NCI-H1436 (cell line): ENCODE measurements at regions not wholly inside any gene's neighbourhood (a gene's known extent, or its start where the extent isn't known, plus 50 kb on each side); places are given as distances from the start of the nearest gene placed in this dataset.

ENCODE experiments used
- DNase-seq: peaks from one replicate; lab custom pipeline; 2025; lab: John Stamatoyannopoulos, UW

DNA sequence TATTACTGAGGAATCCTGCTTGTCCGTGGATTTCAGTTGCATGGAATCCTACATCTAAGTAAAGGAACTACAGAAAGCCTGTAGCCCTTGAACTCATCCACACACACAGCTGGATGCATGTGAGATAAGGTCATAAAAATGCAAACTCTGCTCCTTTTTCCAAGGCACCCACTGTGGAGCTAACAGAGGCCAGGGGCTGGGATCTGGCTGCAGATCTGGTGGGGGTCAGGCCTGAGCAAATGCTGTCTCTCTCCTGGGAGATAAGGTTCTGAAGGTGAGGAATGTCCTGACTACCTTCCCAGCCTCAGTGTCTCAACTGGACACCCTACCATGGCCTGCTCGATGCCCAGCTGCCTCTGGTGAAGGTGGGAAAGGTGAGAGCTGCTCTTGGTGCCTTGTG lies 321.5 kb downstream of the LRFN2 start:
- no peak for DNase-seq

DNA sequence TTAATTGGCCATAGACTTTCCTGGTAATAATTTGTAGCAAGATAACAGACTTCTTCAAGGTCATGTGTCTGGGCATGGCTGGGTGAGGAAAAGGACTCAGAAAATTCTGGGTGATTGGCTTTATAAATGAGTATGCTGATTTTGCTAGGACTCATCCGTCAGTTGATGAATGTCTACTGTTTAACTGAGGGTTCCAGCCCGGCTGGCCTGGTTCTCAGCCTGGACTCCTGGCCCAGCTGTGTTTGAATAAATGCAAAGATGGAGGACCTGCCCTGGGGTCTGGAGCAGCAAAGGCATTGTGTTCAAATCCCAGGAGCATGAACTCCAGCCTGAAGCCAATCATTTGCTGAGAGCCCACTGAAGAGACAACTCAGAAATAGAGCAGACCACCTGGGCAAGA lies 323.2 kb downstream of the LRFN2 start:
- no peak for DNase-seq

DNA sequence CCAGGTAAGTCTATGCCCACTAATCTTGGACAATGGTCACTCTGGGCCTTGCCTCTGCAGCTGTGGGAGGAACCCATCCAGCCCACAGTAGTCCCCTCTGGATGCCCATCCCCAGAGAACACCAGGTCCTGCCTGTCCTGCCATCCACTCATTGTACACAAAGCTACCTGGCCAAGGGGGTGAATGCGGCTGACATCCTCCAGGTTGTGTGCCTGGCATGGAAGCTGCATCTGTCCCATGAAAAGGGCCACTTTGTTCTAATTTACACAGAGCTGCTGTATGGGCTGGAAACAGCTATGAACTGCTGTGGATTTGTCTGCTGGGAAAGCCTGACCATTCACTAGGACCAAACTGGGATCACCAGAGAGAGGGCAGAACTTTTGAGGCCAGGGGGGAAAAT lies 324.8 kb downstream of the LRFN2 start:
- DNase-seq = no peak

DNA sequence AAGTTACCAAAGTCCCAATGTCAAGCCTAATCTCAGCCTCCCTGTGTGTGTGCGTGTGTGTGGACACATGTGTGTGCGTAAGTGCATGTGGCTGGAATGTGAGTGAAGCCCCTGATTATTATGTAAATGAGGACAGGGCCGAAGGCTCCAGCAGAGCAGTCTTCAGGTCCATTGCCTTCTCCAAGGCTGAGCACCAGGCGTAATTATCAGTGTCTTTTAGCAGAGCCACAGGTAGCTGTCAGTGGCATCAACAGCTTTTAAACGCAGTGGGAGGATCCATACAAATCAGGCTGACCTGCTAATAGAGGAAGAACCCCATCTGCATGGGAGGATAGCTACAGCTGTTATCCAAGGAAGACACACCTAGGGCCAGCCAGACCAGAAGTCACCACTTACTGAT lies 324.3 kb upstream of the MOCS1 start:
- no peak for DNase-seq

DNA sequence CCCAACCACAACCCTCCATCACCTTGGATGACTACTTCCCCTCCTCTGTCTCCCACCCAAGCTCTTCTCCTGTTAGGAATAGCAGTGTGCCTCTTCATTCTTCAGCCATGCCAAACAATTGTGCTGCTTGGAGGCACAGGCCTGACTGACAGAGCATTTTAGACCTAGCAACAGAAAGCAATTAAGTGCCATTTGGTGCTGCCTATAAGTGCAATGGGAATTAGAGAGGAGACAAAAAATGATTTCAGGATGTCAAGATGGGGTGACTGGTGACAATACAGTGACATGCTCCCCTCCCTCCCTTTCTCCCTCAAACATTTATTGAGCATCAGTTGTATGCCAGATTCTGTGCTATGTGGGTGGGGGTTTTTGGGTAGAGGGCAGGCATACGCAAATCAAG lies 322.6 kb upstream of the MOCS1 start:
- DNase-seq = peak; percentile 35

DNA sequence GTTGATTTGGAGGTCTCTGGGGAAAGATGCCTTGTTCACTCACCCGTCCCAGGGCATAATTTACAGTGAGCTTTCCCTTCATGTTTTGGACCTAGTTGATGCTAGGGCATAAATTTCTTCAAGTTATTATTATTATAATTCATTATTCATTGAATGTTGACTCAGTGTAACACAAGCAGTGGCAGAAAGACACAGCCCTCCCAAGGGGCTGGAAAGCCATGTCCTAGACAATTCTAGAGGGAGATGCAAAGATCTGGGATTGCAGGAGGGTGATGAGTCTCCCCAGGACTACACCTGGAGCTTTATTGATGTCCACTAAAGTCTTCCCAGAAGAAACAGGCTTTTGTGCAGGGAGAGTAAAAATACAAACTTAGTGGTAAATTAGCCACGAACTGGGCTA lies 322.0 kb upstream of the MOCS1 start:
- no peak for DNase-seq

DNA sequence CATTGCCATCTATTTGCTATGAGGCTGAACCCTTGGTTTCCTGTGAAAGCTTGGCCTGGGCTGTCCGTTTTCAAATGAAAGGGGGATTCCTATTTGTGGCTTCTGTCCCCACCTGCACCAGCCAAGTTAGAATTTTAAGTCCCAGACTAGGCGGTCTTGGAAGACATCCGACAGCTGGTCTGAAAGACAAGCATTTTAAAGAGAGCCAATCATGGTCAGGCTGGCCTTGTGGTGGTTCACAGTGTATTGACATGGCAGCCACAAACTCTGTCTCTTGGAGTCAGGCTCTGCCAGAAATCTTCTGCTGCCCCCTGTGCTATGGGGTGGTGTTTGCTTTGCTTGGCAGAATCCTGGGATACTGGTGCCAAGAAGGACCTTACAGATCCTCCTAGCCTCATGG lies 319.2 kb upstream of the MOCS1 start:
- no peak for DNase-seq

DNA sequence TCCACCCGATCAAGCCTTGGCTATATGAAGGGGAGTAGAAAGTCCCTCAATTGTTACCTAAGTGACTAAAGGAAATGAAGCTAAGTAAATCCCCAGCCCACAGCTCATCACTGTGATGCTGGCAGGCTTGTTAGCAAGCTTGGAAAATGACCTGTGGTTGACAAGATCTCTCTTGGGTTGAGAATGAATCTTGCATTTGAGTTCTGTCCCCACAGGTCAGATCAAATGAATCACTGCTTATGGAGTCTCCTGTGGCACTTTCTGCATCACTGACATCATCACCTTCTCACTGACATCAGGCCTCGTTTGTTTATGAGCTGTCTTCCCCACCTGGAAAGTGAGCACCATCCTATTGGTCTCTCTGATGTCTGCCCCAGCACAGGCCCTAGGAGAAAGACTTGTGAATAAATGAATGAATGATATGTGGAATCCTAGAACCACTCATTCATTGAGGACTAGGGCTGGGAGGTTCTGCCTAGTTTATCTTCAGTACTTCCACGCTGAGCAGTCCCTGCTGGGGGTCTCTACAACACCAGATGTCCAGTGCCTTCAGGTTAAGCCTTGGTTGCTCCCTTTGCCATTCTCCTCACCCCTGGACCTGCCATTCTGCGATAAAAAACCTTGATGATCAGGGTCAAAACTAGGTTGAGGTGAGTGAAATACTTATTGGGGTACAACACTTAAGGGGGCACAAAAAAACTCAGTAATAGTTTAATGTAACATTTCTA lies 318.4 kb upstream of the MOCS1 start:
- DNase-seq = no peak

DNA sequence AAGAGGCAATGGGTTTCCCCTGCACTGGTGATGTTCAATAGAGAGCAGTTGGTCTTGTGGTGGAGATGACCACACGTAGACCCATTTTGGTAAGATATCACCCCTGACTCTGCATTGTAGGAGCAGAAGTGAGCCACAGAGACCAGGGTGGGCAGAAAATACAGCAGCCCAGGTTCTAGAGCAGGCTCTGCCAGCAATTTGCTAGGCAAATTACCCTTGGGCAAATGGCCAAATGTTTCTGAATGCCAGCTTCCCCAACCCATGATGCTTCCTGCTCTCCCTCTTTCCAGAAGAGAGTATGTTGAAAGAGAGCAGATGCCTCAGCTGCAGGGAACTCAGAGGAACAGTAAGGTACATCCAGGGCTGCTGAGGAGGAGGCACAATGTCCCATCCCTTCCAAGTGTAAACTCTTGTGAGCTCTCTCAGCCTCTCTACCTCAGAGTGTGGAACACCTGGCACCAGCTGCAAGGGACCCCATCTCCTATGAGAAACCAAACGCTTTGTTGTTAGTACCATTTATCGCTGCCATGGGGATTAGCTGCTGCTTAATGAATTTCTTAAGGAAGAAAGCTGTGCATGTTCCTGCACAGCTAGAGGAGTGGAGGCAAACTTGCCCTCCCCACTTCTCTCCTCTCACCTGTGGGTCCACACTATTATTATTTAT lies 317.5 kb upstream of the MOCS1 start:
- peak; percentile 69 for DNase-seq

DNA sequence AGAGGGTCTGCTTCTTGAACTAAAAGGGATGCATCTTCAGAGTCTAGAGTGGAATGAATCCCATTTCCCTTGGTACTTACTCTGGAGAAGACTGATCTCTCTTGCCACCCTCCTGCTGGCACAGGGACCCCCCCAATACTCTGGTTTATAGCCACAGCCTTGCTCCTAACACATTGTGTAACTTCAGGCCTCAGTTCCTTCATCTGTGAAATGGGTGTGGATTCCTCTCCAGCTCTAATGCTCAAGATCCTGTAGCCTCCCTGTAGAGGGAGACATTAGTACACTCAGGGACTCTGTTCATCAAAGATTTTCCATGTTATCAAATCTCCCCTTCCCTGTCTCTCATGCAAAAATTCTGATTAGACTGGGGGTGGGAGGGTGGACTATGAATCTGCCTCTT lies 315.7 kb upstream of the MOCS1 start:
- no peak for DNase-seq

DNA sequence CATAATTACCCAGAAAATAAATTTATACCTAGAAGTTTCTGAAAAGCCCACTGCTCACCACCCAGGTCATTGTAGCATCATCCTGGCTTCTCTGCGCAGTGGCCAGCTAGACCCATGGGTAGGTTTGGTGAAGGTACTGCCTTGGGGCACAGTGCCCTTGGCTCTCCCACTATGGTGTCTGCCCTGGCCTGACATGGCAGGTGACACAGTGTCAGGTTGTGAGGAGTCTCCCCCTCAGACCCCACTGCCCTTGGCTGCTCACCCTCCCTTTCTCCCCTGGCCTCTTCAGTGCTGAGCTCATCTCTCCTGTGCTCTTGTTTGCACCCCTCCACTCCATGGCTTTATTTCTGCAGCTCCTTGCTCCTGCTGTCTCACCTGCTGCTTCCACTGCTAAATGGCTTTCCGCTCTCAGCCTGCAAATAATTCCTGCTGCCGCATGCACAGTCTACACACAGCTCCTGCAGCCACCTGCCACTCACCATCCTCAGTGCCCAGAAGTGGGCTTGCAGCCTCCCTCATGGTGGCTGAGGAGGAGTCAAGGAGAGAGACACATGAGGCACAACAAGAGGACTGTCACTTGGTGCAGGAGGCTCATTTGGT lies 313.4 kb upstream of the MOCS1 start:
- no peak for DNase-seq

DNA sequence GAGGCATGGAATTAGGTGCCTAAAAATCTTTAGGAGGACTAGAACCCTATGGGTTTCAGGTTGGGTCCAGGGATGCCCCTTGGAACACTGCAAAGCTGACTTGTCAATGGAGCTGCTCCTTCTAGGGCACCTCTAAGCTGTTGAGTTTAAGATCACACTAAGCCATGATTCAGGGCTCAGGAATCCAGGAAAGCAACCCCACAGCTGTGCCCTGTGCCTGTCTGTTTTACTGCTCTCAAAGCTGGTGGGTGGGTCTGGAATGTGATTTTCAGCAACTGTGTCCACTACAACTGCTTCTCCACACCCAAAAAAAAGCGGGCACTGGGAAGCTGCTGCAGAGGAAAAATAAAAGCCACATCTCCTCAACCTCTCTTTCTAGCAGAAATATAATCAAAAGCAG lies 310.4 kb upstream of the MOCS1 start:
- DNase-seq = no peak

DNA sequence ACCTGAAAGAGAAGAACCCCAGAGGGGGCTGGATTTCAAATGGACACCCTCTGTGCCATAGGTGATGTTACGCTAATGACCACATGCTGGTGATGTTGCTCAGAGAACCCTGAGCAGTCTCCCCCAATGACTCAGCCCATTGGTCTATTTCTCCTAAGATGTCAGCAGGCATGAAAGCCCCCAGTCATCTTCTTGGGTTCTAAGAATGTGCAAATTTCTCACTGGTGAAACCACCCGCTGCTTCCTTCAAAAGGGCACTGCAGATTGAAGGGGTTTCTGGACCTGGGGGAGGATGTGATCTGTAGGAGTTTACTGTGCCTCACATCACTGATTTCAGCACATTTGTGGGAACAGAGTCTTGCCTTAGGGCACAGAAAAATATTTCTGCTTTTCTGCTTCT lies 298.4 kb upstream of the MOCS1 start:
- no peak for DNase-seq

DNA sequence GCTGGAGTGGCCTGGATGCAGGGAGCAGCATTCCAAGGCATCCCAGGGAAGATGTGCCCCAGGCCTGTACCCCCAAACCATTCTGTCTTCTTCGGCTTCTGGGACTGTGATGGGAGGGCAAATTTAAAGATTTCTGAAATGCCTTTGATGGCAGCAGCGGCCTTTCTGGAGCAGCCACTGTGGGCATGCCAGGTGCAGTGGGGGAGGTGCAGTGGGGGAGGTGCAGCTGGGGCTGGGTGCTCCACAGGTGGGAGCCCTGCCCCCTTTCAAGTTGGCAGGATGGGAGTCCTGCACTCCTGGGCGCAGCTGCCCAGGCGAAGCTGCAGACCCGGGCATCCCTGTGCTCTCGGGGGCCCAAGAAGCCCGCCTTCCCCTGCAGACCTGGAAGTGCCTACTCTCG lies 293.5 kb upstream of the MOCS1 start:
- DNase-seq = no peak

DNA sequence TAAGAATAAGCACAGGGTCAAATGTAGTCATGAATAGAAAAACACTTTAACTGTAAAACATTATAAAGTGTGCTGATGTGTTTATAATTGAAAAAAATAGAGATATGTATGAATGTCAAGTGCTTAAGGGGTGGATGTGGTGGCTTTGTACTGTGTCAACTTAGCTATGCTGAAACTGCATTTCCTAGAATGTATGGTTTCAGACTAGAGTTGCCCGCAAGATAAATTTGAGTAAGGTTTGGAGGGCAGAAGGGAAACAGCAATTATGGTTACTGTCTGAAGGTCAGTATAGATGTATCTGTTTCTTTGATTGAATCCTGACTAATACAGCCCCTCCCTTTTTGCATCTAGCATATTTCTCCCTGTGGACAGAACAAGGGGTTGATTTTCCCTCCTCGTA lies 288.1 kb upstream of the MOCS1 start:
- no peak for DNase-seq

DNA sequence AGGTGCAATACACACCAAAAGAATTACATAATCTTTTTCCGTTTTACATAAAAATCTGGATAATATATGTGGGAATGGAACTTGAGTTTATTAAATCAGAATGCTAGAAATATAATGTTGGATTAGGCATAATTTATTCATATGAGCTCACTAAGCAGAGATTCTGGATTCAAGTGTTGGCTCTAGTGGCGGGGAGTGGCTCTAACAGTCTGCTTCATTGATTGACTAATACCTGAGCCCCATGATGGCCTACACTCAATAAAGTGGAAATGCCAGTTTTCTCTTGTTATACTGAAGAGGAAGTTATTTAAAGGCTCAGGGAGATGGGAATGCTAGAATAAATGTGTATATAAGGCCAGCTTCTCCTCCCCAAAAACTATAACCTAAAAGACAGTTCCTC lies 285.5 kb upstream of the MOCS1 start:
- no peak for DNase-seq

DNA sequence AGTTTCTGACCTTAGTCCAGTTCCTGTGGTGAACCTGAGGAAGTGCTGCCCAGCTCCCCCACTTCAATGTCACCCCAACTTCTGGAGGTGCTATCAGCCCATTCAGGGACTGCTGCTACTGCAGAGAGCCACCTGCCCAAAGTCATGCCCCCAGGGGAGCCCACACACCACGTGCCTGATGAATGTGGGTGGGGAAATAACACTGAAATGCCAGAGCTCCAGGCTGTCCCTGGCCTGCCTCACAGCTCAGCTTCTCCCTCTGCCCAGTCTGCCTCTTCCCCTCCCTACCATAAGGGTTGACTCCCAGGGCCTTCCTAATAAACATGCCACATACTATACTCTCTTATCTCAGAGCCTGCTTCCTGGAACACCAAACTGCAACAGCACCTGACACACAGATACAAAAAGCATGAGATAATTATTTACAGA lies 276.4 kb upstream of the MOCS1 start:
- peak; percentile 57 for DNase-seq

DNA sequence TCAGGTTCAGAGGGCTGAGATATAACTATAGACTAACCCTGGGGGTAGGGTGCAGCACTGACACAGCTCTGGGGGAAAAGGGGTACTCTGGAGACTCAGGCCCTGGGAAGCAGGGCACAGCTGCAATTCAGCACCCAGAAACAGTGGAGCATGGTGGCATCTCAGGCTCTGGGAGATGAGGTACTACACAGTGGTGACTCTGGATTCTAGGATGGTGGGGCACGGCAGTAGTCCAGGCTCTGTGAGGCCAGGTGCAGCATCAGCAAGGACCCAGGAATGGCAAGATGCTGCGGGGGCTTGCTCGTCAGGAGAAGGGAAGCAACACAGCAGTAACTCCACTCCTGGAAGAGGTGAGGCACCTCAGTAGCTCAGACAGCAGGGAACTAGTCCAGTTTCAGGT lies 271.5 kb upstream of the MOCS1 start:
- DNase-seq = no peak

DNA sequence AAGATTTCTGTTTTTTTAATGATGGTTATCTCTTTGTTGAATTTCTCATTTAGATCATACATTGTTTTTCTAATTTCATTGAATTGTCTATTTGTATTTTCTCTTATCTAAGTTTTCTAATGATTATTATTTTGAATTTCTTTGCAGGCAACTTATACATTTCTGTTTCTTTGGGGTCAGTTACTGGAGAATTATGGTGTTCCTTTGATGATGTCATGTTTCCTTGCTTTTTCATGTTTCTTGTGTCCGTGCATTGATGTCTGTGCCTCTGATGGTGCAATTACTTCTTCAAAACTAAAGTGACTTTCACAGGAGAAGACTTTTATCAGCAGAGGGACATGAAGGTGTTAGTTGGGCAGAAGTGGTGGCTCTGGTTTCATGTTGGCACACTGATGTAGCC lies 270.7 kb upstream of the MOCS1 start:
- DNase-seq = no peak

DNA sequence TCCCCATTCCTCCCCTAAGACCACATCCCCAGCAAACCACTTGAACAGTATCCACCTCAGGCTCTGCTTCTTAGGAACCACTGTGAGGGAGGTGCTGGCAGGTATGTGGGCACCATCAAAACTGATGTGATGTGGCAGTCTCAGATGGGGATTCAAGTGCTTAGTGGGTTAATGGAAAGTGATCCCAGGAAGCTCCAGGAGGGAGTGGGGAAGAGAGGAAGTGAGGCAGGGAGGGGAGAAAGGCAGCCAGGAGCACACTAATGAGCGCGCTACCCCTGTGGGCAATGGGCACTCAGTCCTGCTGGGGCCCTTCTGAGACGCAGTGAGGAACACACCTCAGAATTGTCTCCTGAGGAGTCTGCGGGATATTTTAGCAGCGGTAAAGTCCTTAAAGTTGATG lies 263.1 kb upstream of the MOCS1 start:
- DNase-seq = no peak

DNA sequence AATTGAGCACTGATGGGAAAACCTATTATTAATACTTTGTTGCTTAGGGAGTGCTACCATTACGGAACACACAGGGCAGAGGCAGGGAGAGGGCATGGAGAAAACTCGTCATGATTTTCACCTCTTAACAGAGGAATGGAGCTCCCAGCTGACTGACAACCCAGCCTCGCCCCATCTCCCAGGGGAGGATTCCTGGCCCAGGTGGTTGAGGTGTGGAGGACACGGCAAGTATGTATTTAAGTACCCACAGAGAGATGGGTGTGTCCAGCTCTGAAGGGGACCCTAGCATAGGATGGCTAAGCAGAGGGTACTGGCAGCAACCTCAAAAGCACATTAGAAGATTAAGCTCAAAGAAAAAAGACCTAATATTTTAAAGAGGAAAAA lies 261.9 kb upstream of the MOCS1 start:
- no peak for DNase-seq

DNA sequence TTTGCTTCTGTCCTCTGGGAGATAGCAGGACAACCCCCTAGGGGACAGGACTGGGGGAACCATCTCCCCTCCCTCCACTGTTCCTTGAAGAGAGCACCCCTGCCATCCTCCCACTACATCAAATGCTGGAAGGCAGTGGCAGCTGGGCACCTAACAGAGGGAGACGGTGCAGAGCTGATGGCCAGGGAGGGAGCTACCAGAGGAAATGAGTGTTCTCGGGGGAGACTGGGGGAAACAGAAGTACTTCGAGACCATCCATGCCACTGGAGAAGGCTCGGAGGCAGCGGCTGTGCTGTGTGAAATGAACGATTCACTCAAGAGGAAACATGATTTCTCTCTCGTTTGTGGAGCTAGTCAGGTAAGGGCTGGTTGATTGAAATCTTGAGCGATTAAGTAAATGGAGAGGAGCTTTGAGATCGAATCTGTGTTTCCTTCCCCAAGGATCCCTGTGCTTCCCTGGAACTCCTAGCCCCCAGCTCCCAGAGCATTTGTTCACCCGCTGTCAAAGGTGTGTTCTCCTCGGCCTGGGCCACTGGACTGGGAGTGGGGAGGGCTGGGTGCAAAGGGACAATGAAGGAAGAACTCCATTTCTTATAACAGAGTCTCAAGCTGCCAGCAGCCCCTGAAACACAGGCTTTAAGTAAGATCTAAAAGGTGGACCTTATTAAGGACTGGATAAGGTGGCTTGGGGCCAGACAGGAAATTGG lies 261.3 kb upstream of the MOCS1 start:
- no peak for DNase-seq
